ENCODE measurements at regions not wholly inside any gene's neighbourhood (a gene's known extent, or its start where the extent isn't known, plus 50 kb on each side); places are given as distances from the start of the nearest gene placed in this dataset.
"Not testable (repeated sequence)": the region's sequence is repeated elsewhere in the genome, so short reads cannot be mapped to it uniquely, and the experiment has no call there.

GRCh38 chr6:130700397-130700796 is 126.8 kb upstream of the SMLR1 start:
- intact Hi-C loops (cut with micrococcal nuclease), result no loop called here

GRCh38 chr6:130708338-130708737 is 118.9 kb upstream of the SMLR1 start:
- intact Hi-C loops (cut with micrococcal nuclease), result no loop called here

GRCh38 chr6:130711641-130712040 is 115.6 kb upstream of the SMLR1 start:
- intact Hi-C loops (cut with micrococcal nuclease), result not testable (repeated sequence)

- intact Hi-C loops (cut with micrococcal nuclease), result no loop called here
Measured at GRCh38 chr6:130713144-130713543, 114.1 kb upstream of the SMLR1 start.

- intact Hi-C loops (cut with micrococcal nuclease), result no loop called here
Measured at GRCh38 chr6:130715058-130715457, 112.1 kb upstream of the SMLR1 start.

- intact Hi-C loops (cut with micrococcal nuclease), result no loop called here
Measured at GRCh38 chr6:130716466-130716865, 110.7 kb upstream of the SMLR1 start.

- intact Hi-C loops (cut with micrococcal nuclease), result no loop called here
Measured at GRCh38 chr6:130717657-130718056, 109.5 kb upstream of the SMLR1 start.

GRCh38 chr6:130720076-130720715 is 107.0 kb upstream of the SMLR1 start:
- intact Hi-C loops (cut with micrococcal nuclease), result no loop called here

- intact Hi-C loops (cut with micrococcal nuclease), result no loop called here
Measured at GRCh38 chr6:130724089-130724488, 103.1 kb upstream of the SMLR1 start.

GRCh38 chr6:130725551-130725950 is 101.7 kb upstream of the SMLR1 start:
- intact Hi-C loops (cut with micrococcal nuclease), result no loop called here

GRCh38 chr6:130728064-130728463 is 99.1 kb upstream of the SMLR1 start:
- intact Hi-C loops (cut with micrococcal nuclease), result not testable (repeated sequence)

GRCh38 chr6:130730600-130730999 is 96.6 kb upstream of the SMLR1 start:
- intact Hi-C loops (cut with micrococcal nuclease), result no loop called here

- intact Hi-C loops (cut with micrococcal nuclease), result no loop called here
Measured at GRCh38 chr6:130734161-130734560, 93.0 kb upstream of the SMLR1 start.

- intact Hi-C loops (cut with micrococcal nuclease), result no loop called here
Measured at GRCh38 chr6:130740308-130740707, 86.9 kb upstream of the SMLR1 start.

GRCh38 chr6:130742131-130742681 is 85.0 kb upstream of the SMLR1 start:
- intact Hi-C loops (cut with micrococcal nuclease), result no loop called here

- intact Hi-C loops (cut with micrococcal nuclease), result no loop called here
Measured at GRCh38 chr6:130743175-130743574, 84.0 kb upstream of the SMLR1 start.

GRCh38 chr6:130744576-130745366 is 82.4 kb upstream of the SMLR1 start:
- intact Hi-C loops (cut with micrococcal nuclease), result no loop called here

- intact Hi-C loops (cut with micrococcal nuclease), result no loop called here
Measured at GRCh38 chr6:130748041-130748440, 79.2 kb upstream of the SMLR1 start.

GRCh38 chr6:130749402-130749801 is 77.8 kb upstream of the SMLR1 start:
- intact Hi-C loops (cut with micrococcal nuclease), result no loop called here

GRCh38 chr6:130752267-130752666 is 74.9 kb upstream of the SMLR1 start:
- intact Hi-C loops (cut with micrococcal nuclease), result no loop called here

GRCh38 chr6:130754786-130755367 is 72.3 kb upstream of the SMLR1 start:
- intact Hi-C loops (cut with micrococcal nuclease), result no loop called here

- intact Hi-C loops (cut with micrococcal nuclease), result no loop called here
Measured at GRCh38 chr6:130755368-130756034, 71.7 kb upstream of the SMLR1 start.
